ENCODE measurements at regions not wholly inside any gene's neighbourhood (a gene's known extent, or its start where the extent isn't known, plus 50 kb on each side); places are given as distances from the start of the nearest gene placed in this dataset.

DNA sequence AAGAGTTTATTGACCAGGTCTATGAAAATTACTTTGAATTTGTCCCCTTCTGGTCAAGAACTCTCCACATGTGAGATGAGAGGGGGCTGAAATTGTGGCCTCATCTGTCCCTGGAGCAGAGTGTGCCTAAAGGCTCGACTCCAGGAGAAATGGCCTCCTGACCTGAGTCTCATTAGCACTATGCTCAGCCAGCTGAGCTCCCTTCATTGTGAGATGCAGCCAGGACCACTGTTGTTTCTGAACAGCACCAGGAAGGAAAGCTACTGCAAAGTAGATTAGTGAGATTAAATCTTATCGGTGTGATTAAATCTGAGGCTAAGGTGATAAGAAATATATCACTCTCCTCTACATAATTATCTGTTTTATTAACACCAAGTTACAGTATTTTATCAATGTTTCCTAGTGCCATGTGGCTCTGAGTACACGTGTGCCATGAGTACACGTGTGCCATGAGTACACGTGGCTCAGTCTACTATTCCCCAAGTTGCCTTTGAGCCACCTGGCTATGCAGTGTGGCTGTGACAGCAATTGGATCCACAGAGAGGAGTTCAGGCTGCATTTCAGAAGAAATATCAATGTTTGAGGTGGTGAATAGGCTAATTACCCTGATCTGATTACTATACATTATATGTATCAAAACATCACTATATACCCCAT is 126.9 kb downstream of the IPMK start:
- no peak for DNase-seq

DNA sequence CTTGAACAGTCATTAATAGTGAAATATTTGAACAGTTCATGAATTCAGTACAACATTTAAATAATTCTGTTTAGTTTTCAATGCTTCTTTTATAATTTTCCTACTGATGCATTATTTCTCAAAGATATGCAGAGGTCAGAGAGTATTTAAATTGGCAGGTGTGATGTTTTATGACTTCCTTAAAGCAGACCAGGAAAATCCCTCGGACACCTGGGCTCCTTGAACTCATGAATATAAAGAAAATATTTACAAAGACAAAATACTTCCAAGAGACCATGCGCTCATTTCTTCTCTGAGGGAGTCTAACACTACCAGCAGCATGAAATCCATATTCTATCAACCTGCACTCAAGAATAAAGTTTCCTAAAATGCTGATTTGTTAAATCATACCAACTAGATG is 127.6 kb downstream of the IPMK start:
- DNase-seq = no peak

DNA sequence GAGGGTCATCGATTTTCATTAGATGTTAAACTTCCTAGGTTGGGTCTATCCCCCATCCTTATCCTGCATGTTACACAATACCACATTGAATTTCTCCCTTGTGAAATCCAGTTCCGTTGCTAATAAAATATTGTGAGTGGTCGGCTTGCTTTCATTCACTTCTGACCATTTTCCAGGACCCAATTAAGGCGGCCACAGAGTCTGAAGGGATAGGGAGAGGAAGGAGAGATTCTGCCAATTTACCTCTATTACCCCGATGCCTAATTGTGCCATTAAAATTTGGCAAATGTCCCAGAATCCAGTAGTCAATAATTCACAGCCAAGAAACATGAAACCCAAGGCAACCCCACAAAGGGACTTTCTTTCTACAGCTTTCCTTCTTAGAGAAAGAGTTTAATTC is 129.9 kb downstream of the IPMK start:
- DNase-seq = no peak

DNA sequence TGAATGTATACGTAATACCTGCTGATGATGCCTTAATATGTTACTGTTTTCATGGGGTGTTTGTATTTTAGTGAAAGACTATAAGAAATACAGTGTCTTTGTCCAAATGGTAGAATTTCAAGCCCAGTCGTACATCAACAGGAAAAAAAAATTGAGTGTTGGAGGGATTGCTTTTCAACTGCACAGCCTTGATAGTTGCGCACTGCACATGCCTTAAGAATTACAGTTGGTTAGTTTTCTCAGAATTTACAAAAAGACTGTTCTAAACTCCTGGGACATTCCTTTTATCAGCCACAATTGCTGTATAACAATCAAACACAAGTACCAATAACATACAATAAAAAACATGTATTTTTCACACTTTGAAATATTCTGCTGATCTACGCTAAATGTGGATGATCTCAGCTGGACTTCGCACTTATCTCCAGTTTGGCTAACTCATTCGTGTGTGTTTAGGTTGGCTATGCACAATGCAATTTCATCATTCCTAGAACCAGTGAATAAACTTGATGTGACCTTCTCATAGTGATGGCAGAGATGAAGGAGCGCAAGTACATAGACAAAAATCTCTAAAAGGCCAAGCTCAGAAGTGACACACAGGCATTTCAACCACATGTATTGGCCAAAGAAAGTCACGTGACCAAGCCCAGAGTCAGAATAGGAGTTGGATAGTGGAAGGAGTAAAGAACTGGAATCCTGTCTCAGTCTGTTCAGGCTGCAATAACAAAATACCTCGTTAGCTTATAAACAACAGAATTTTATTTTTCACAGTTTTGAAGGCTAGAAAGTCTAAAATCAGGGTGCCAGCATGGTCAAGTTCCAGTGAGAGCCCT is 152.3 kb downstream of the IPMK start:
- DNase-seq = no peak

DNA sequence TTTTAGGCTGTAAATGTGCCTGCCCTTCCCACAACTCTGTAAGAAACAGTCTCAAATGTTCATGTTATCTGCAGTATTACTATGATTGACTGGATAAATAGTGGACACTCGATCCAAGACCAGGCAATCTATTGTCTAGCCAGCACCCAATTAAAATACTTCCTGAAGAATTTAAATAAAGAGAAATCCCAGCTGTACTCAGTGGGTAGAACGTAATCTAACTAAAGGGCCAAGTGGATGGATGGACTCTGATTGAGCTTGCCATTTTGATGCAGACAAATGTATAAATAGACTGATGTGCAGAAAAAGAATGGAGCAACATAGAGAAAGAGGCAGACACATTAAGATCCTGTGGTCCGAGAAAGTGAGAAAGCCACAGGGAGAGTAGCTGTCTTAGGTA is 158.0 kb downstream of the IPMK start:
- DNase-seq = no peak

DNA sequence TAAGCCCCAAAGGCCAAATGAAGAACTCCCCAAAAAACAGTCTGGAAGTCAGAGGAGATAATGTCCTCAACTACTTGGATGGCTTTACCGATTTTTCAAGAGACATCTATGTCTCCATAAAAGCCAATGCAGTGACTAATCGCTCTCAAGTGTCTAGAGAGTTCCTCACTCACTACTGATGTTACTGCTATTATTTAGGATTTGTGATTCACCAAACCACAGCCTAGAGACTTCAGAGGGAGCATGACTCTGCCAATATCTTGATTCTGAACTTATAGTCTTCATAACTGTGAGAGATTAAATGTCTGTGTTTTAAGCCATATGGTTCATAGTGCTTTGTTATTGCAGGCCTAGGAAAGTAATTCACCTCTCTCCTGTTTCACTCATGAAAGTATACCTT is 160.2 kb downstream of the IPMK start:
- DNase-seq = no peak

DNA sequence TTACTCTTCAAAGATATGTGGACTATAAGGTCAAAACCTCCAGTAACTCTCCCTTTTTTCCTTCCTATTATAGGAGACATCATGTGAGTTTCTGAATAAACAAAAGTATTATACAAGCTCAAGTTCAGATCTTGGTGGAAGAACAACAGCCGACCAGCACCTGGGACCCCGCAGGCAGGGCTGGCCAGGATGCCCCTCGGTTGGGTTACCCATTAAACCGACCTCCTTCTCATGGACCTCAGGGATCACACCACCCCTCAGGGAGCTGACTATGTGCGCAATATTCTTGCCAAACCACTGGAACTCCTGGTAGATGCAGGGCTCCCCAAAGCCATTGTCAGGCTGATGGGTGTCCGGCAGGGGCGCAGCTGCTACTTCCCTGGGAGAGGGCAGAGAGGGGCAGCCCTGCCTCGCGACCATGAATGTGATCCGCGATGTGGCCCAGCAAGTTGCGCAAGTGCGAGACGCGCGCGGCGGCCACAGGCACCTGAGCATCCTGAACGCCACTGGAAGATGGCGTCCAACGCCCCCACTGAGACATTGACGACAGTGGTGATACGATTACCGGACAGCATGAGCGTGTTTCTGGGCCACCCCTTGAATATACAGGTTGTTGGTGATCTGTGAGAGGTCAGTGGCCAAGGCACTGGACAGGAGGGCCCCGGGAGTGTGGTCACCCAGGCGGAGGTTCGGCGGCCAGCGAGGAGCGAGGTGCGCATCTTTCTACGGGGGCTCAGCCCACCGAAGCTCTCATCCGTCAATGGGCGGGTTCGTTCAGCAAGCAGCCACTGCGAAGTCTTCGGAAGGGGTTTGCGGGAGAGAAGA is 161.3 kb downstream of the IPMK start:
- no peak for DNase-seq

DNA sequence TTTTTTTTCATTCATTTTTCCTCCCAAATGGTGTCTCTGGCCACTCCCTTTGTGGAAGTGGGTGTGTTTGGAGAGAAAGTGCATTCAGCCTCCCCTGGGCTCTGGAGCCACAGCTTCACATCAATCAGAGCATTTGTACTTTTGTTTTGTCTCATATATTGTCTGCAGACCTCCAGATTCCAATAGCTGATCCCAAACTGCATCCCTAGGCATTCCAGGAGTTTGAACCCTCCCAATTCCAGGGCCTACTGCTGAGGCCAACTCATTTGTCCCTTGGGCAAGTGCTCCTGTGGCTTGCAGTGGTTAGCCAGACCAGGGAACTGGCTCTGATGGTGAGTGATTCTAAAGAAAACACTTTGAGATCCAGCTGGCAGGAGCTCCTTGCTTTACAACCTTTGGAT is 163.3 kb downstream of the IPMK start:
- no peak for DNase-seq

DNA sequence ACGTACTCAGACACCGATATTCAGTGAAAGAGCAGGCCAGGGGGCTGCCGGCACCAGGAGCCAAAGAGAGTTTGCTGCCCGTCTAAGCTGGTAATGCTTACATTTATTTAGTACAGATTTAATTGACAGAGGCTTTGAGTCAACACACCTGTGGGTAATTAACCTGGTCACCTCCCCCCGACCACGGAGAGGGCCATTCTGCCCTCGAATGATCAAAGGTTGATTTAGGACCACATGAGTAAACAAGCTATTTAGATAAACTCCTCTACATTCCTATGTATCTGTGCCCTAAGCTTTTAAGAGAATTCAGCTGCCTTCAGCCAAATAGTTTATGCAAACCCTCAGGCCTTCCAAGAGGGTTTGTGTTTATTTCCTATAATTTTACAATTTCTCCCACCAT is 164.8 kb downstream of the IPMK start:
- no peak for DNase-seq

DNA sequence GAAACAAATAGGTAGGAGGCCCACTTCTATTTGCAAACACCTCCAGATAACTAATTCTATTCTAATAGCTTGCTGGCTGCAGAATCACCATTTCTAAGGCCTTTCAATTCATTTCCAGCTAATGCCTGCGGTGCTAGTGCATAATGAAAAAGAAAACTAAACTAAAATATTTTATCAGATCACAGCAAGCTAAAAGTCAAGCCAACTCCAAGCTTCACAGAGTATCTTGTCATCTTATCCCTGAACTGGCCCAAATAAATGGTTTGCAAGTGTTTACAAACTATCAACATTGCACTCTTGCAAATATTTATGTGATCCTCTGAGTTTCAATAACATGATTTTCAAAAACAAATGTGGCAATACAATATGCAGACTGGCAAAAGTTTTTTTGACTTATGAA is 166.0 kb downstream of the IPMK start:
- DNase-seq = no peak

DNA sequence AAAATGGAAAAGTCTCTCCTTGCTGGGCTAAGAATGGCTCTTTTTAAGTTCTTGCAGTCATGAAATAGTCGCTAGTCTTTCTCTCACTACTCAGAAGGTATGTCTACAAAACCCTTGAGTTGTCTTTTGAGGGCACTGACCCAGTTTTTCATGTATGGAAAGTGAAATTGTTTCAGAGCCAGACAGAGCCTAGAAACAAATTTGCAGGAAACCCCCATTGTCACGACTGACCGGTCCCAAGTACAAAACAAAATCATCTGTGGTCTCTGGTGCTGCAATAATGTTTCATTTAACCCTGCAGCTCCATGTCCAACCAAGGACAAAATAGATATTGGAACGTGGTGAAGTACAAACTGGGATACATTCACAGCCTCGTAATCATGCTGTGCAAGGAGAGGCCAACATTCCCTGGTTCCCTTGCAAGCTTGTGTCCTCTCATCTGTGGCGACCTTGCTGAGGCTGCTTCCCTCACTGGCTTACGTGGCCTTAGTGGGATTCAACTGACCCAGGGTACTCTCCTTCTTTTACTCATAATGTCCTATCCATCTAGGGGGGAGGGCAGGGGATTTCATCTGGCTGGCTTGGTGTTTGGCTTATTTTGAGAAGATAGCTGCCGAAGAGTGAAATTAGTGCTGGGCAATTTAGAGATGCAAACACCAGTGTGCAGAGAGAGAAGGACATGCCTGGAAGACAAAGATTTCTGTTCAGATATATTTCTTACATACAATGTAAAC is 172.5 kb downstream of the IPMK start:
- DNase-seq = no peak

DNA sequence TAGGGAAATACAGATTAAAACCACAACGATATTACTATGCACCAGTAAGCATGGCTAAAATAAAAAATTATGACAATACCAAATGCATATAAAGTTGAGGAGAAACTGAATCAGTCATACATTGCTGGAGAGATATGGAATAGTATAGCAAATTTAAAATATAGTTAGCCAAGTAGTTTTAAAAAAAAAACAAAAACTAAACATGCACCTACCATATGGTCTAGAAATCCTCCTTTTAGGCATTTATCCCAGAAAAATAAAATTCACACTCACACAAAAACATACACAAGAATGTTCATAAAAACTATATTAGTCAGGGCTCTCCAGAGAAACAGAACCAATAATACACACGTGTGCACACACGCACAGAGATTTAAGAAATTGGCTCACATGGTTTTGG is 175.8 kb downstream of the IPMK start:
- DNase-seq = no peak

DNA sequence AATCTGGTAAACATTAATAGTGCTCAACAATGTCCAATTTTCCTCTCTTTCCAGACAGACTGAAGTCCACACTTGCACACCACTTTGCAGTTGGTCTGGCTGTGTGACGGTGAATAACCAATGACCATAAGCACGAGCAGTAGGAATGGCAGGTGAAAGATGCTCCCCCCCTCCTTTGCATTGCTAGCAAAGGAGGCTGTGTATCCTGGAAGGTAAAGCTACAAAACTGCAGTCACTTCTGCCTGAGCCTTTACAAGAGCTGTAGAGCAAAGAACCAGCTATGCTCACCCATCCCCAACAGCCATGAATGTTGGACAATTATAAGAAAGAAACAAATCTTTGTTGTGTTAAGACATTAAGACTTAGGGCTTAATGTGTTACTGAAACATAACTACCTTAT is 178.0 kb downstream of the IPMK start:
- DNase-seq = no peak

DNA sequence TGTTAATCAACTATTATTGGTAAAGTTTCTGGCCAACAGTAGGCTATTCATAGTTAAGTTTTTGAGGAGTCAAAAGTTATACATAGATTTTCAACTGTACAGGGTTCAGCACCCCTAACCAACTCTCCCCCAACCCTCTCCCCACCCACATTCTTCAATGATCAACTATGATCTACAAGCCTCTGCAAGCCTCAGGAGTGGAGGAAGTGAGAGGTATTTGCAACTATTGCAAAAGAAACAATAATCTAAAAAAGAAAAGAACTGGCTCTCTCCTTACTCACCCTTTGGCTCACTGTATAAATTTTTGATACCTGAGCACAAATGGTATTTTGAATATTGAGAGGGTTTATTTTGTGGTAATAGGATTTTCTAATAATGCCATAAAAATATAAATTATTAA is 179.8 kb downstream of the IPMK start:
- no peak for DNase-seq

DNA sequence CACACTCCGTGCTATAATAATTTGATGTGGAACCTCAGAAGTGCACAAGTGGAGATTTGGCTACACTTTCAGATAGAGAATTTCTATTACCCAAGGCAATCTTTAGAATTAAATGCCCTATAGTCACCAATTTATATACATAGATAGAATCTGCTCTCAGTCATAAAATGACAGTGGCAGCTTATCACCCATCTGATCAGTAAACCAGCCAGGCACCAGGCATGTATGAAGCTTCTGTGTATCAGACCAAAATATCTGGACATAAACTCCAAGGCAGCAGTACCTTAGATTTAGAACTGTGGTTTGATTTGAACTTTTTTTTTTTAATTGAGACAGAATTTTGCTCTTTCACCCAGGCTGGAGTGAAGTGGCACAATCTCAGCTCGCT is 180.9 kb downstream of the IPMK start:
- no peak for DNase-seq

DNA sequence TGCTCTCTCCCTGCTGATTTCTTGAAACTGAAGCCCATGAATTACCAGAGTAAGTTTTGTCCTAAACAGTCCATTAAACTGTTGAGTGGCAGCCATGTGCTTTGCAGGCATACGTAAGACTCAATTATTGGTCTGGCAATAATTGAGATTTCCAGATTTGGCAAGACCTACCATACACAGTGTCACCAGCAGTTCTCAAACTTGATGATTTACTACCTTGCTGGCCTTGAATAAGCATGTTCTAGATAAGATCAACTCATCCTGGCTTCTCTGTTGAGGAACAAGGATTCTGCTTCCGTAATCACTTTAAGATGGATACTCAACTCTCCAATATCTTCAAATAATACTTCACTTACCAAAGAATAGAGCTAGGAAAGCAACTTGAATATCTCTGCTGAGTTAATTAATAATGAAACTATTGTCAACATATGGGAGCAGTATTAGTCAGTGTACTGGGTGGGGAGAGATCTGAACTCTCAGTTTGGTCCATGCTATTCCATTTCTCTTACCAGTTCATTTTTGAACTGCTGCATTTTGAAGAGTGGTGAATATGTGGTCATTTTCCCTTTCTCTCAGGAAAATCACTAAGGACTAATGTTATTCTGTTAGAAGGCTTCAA is 181.4 kb downstream of the IPMK start:
- no peak for DNase-seq

DNA sequence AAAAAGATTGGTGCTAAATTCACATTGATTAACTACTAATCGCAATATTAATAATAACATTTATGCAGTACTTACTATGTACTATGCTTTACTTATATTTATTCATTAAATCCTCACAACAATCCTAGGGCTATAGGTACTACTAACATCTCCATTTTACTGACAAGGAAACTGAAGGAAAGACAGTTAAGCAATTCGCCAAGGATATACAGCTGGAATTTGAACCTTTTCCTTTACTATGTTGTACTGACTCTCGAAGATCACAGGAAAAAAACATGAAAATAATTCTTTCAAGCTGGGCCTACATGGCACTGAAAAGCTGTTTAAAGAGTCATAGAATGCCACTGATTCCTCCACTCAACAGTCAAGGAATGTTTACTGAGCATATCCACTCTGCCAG is 185.4 kb downstream of the IPMK start:
- no peak for DNase-seq

DNA sequence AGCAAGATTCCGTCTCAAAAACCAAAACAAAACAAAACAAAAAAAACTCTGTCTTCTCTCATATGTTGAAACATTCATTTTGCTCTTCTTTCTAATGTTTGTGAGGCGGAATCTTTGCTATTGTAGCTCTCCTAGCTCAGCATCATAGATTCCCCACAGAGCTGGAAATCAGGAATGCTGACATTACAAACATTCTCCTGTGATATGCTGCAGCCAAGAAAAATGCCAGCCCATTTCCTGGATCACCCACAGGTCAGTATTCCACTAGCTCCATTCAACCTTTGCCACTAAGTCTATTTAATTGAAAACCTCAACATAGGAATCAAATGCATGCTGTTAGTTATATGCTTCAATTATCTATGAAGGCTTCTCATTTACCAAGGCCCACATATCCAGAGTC is 186.3 kb downstream of the IPMK start:
- no peak for DNase-seq

DNA sequence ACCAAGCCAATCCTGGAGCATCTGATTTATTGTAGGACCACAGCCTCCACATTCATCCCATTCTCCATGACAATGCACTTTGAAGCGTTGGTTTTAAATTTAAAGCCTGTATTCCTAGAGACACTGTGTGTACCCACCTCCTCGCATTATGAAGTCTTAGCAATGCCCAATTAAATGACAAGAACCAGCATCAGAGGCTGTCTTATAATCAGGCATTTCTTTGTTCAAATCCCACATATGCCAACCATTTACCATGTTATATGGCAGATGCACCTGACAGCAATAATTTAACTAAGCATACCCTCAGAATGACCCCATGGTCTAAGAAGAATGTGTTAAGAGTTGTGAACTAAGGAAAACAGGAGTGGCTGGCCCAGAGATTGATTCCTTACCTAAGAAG is 188.2 kb downstream of the IPMK start:
- no peak for DNase-seq

DNA sequence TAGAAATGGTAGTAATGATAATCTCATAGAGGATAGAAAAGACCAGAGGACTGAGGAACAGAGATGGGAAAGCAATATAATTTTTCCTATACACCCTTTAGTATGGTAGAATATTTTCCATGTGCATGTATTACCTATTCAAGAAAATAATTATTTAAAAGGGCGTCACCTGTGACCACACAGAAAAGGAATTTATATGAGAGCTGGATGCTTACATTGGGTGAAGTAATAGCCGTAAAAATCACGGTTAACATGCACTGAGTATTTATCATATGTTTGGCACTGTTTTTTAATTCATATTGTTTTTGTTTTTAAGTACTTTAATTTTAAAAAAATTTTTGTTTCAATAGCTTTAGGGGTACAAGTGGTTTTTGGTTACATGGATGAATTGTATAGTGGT is 195.1 kb downstream of the IPMK start:
- no peak for DNase-seq

DNA sequence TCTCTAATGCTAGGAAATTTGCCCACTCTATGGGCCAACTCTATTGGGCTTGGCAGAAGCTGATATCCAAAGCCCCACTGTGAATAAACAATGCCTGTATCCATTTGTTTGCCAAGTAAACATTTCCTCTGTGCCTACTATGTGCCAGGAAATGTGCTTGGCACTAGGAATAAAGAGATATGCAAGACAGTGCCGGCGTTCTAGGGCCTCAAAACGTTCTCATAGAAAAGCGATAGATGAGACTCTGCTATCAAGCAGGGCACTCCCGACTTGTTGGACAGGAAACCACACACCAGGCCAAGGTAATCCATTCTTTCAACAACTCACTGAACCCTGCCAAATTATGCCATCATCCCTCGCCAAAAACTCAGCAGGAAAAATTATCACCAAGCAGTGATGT is 196.7 kb downstream of the IPMK start:
- no peak for DNase-seq

DNA sequence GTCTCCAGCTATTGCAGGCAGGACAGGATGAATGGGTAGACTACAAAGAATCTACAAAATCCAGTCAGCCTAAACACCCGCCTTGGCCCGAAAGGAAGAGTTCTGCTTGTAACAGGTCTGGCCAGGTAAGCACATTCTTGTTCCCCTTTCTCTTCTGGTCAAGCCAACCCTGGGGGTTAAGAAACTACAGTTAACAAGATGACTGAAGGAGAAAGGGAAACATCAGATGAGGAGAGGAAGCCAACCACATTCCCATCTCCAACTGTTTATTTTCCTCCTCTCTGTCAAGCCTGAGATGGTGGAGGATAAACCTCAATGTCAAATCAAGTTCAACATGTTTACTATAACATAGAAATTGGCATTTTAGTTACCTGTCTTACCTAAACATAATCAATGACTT is 198.9 kb downstream of the IPMK start:
- DNase-seq = no peak

DNA sequence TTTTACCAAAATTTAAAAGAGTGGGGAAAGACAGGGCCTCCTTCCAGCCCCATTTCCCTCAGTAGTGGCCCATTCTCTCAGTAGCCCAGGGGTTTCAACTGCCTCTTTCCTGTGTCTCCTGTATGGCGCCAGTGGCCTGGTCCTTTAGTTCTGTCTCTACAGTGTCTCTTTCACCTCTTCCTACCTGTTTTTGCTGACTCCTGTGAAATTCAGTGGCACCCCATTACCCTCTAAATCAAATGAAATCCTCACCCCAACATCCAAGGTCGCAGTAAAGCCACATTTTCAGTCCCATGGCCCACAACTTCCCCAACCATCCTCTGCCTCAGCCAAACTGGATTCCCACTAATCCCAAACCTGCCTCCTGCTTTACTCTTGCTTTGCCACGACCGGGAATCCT is 200.7 kb downstream of the IPMK start:
- no peak for DNase-seq
